ENCODE measurements at regions not wholly inside any gene's neighbourhood (a gene's known extent, or its start where the extent isn't known, plus 50 kb on each side); places are given as distances from the start of the nearest gene placed in this dataset.
"Not testable (repeated sequence)": the region's sequence is repeated elsewhere in the genome, so short reads cannot be mapped to it uniquely, and the experiment has no call there.

- DNase-seq = no peak
These were observed 167.1 kb downstream of the OXSM start for GRCh38 chr3:25957026-25957425.

GRCh38 chr3:25960776-25961175 is 170.9 kb downstream of the OXSM start:
- no peak for DNase-seq

GRCh38 chr3:25962255-25962654 is 172.4 kb downstream of the OXSM start:
- DNase-seq = no peak

GRCh38 chr3:25964141-25964540 is 174.3 kb downstream of the OXSM start:
- no peak for DNase-seq

GRCh38 chr3:25967385-25967784 is 177.5 kb downstream of the OXSM start:
- DNase-seq = no peak

GRCh38 chr3:25971736-25972135 is 181.8 kb downstream of the OXSM start:
- no peak for DNase-seq

- no peak for DNase-seq
These were observed 183.2 kb downstream of the OXSM start for GRCh38 chr3:25973122-25973521.

GRCh38 chr3:25982756-25983155 is 192.9 kb downstream of the OXSM start:
- no peak for DNase-seq

- DNase-seq = no peak
These were observed 195.7 kb downstream of the OXSM start for GRCh38 chr3:25985621-25986020.

- DNase-seq = no peak
These were observed 202.7 kb downstream of the OXSM start for GRCh38 chr3:25992606-25993005.

- no peak for DNase-seq
These were observed 214.3 kb downstream of the OXSM start for GRCh38 chr3:26004172-26004571.

- DNase-seq = no peak
These were observed 221.4 kb downstream of the OXSM start for GRCh38 chr3:26011276-26011675.

GRCh38 chr3:26012241-26012745 is 222.4 kb downstream of the OXSM start:
- no peak for DNase-seq

- no peak for DNase-seq
These were observed 225.9 kb downstream of the OXSM start for GRCh38 chr3:26015752-26016151.

GRCh38 chr3:26018889-26019288 is 229.0 kb downstream of the OXSM start:
- DNase-seq = no peak

- not testable (repeated sequence) for DNase-seq
These were observed 234.3 kb downstream of the OXSM start for GRCh38 chr3:26024206-26024605.

GRCh38 chr3:26029321-26029720 is 239.4 kb downstream of the OXSM start:
- no peak for DNase-seq

- DNase-seq = not testable (repeated sequence)
These were observed 252.2 kb downstream of the OXSM start for GRCh38 chr3:26042126-26042525.

- DNase-seq = no peak
These were observed 260.1 kb downstream of the OXSM start for GRCh38 chr3:26049951-26050350.

- DNase-seq = no peak
These were observed 260.9 kb downstream of the OXSM start for GRCh38 chr3:26050776-26051175.

GRCh38 chr3:26058901-26059321 is 269.0 kb downstream of the OXSM start:
- no peak for DNase-seq

- no peak for DNase-seq
These were observed 272.1 kb downstream of the OXSM start for GRCh38 chr3:26061947-26062346.

- no peak for DNase-seq
These were observed 274.4 kb downstream of the OXSM start for GRCh38 chr3:26064297-26064696.

GRCh38 chr3:26068890-26069289 is 279.0 kb downstream of the OXSM start:
- no peak for DNase-seq

GRCh38 chr3:26070854-26071253 is 281.0 kb downstream of the OXSM start:
- no peak for DNase-seq

- DNase-seq = no peak
These were observed 284.2 kb downstream of the OXSM start for GRCh38 chr3:26074080-26074479.
